ENCODE measurements at regions not wholly inside any gene's neighbourhood (a gene's known extent, or its start where the extent isn't known, plus 50 kb on each side); places are given as distances from the start of the nearest gene placed in this dataset.
"Not testable (repeated sequence)": the region's sequence is repeated elsewhere in the genome, so short reads cannot be mapped to it uniquely, and the experiment has no call there.

DNA sequence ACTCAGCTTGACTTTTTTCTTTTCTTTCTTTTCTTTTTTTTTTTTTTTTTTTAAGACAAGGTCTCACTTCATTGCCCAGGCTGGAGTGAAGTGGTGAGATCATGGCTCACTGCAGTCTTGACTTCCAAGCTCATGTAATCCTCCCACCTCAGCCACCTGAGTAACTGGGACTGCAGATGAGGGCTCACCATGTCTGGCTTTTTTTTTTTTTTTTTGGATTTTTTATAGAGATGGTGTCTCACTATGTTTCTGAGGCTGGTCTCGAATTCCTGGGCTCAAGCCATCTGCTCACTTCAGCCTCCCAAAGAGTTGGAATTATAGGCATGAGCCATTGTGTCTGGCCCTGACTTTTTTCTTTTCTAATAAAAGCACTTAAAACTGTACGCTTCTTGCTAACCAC lies 358.2 kb upstream of the IGFBP3 start:
- no peak for DNase-seq

DNA sequence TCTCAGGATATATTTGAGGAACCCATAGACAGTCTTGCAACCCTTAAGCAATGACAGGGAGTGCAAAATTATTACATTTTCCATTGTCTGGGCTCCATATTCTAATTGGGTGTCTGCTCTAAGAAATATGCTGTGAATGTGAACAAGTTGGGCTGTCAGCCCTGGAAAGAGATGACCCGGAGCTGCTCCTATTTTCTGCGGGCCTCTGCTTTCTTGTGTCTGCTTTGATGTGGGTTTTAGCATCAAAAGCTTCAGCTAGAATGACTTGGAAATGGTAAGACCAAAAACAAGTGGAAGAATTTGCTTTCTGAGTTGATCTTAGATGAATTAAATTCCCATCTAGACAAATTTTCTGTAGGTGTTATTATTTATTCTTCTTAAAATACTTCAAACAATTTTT lies 343.6 kb upstream of the IGFBP3 start:
- DNase-seq: no peak

GRCh38 chr7:46261638-46262037 lies 340.6 kb upstream of the IGFBP3 start:
- not testable (repeated sequence) for DNase-seq

- DNase-seq: no peak
Observed at GRCh38 chr7:46259947-46260346, 338.9 kb upstream of the IGFBP3 start.

- DNase-seq: peak; percentile 49
Observed at GRCh38 chr7:46257761-46258448, 336.8 kb upstream of the IGFBP3 start.

DNA sequence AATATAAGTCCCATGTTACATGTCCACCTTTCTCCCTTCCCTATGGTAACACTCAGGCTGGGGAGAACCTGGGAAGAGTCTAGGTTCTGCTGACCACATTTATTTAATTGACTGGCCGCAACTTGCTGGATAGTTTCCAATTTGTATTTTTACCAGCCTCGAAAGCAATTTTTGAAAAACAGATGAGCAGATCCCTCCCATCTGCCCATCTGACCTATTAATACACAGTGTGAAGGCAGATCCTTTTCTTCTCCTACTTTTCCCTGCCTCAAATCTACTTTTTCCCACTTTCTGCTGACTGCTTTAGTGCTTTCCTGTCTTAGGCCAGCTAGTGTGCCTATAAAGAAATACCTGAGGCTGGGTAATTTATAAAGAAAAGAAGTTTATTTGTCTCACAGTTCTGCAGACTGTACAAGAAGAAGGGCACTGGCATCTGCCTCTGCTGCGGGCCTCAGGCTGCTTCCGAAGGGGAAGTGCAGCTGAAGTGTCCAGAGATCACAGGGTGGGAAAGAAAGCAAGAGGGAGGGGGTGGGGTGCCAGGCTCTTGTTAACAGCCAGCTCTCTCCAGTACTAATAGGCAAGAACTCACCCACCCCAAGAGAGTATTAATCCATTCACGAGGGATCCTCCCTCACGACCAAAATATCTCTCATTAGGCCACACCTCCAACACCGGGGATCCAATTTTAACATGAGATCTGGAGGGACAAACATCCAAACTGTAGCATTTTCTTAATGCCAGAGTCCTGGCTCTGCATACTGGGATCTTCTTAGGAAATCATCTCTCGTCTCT lies 336.0 kb upstream of the IGFBP3 start:
- DNase-seq: no peak

DNA sequence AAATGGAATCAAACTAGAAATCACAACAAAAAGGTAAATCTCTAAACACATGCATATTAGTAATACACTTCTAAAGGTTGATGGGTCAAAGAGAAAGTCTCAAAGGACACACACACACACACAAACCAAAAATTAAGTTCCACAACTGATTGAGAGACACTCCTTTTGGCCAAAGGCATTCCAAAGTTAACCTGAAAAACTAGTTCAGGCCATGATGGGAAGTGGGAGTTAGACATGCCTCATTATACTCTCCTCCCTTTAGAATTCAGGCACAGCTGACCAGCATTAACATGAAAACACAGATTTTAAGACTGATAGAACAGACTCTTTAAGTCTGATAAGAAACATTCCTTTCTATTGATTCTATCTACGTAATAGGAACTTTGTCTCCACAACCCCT lies 332.4 kb upstream of the IGFBP3 start:
- DNase-seq: no peak

DNA sequence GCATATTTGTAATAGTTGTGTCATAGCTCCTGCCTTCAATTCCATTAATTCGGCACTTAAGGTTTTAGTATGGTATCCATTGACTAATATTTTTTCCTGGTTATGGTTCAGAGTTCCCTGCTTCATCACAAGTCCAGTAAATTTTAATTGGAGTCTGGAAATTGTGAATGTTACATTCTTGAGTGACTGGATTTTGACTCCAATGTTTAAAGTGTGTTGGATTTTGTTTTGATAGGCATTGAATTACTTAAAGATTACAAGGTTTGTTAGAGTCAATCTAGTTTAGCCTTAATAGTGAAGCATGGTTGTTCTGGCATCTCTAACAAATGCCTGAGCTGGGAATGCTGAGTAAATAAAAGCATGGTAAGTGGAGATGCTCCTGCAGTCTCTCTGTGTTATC lies 326.6 kb upstream of the IGFBP3 start:
- no peak for DNase-seq

DNA sequence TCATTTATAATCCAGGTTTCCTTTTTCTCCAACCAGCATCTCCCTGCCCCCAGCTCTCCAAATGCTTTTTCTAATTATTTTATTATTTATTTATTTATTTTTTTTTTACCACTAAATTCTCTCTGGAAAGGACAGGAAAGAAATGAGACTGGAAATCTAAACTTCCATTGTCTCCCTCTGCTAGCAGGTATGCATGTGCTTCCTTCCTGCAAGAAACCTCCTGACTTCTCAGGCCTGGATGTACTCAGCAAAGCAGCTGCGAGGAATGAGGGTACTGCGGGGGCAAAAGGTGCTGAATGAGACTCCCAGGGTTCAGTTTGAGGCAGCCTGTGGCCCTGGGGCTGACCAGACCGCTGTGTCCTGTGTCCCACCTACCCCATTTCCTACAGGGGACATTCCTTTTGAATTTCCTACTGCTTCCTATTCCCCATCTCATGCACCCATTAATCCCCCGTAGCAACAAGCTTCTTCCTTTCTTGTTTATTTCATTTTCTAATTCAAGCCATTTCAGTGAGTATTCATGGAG lies 324.6 kb upstream of the IGFBP3 start:
- DNase-seq: no peak

DNA sequence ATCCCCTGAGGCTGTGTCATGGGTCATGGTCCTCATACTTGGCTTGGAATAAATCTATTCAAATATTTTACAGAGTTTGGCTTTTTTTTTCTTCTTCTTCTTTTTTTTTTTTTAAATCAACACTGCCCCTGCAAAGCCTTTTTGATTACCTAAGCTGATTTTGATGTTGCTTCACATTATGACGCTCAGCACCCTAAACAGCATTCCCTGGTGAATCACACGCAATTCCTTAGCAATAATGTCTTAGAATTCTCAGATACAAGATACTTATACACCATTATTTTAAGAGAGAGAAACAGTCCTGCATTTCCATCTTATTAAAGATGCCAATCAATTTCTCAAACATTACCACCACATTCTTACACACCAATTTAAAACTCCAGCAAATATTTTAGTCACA lies 323.7 kb upstream of the IGFBP3 start:
- DNase-seq: no peak

DNA sequence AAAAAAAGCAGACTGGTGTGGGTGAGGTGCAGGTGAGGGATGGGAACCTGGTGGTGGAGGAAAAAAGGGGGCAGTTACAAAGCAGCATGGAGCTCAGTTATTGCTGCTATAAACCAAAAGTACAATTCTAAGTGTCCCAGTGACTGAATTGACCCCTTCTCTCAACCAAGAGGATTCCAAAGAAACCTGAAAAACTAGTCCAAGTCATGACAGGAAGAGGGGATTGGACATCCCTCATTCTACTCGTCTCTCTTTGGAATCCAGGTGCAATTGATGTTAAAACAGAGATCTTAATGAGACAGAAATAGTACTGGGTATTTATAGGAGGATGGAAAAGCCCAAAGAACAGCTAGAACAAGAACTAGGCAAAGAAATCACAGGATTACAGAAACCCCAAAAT lies 322.3 kb upstream of the IGFBP3 start:
- no peak for DNase-seq

DNA sequence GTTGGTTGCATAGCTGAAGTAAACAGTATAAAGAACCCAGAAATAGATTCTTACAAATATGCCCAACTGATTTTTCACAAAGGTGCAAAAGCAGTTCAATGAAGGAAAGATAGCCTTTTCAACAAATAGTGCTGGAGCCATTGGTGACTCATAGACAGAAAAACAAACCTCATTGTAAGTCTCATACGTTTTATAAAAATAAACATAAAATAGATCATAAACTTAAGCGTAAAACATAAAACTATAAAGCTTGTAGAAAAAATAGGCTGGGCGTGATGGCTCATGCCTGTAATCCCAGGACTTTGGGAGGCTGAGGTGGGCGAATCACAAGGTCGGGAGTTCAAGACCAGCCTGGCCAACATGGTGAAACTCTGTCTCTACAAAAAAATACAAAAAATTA lies 318.8 kb upstream of the IGFBP3 start:
- no peak for DNase-seq

DNA sequence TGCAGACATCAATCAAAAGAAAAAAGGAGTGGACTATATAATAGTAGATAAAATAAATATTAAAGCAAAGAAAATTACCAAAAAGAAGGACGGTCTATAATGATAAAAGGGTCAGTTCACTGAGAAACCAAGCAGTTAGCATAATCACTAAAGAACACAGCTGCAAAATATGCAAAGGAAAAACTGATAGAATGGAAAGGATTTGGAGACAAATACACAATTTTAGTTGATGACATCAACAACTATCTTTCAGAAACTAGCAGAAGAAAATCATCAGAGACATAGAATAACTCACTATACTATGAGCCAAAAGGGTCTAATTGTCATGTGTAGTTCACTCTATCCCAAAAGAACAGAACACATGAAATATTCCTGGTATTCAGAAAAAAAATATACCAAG lies 316.4 kb upstream of the IGFBP3 start:
- no peak for DNase-seq

DNA sequence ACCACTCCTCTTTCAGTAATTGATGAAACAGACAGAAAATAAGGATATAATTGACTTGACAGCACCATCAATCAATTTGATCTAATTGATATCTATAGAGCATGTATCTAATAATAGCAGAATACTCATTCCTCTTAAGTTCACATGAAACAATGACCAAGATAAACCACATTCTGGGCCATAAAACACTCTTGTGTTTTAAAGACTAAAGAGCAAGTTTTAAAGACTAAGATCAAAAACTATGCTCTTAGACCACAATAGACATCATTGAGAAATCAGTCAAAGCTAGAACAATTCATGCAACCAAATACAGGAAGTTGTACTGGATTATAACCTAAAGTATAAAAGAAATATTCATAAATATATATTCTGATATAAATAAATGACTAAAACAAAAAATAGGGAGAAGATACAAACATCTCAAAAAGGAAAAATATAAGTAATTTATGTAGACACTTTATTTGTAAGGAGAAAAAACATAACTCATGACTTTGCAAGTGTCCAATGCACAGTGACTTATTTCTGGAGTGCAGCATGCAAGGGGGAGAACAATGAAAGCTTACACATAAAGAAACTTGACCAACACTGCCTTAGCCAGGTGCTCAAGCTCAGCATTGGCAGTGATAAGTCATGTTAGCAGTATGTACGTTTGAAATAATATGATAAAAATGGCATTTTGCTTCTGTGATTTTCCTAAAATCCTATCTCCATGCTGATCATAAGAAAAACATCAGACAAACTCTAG lies 312.7 kb upstream of the IGFBP3 start:
- DNase-seq: no peak

- no peak for DNase-seq
Observed at GRCh38 chr7:46230990-46231305, 309.9 kb upstream of the IGFBP3 start.

GRCh38 chr7:46230298-46230989 lies 309.4 kb upstream of the IGFBP3 start:
- no peak for DNase-seq

DNA sequence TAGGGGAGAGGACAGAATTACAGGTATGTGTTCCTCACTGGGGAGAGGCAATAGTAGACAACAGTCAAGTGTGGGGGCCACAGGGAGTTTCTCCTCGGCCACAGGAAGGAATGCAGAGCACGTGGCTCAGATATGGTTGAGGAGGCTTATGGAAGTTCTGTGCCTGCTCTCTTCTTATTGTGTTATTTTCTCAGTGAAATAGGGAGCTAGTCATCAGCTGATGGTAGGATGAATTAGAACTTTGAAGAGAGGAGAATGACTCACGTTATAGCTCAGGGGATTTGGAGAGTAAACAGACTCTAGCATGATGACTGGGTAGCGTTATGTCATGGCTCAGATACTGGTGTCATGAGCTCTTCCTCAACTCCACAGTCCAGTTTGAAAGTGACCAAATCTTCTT lies 308.3 kb upstream of the IGFBP3 start:
- DNase-seq: no peak

GRCh38 chr7:46226860-46227259 lies 305.8 kb upstream of the IGFBP3 start:
- DNase-seq: no peak

- no peak for DNase-seq
Observed at GRCh38 chr7:46224363-46224762, 303.3 kb upstream of the IGFBP3 start.

- no peak for DNase-seq
Observed at GRCh38 chr7:46220066-46220630, 299.1 kb upstream of the IGFBP3 start.

DNA sequence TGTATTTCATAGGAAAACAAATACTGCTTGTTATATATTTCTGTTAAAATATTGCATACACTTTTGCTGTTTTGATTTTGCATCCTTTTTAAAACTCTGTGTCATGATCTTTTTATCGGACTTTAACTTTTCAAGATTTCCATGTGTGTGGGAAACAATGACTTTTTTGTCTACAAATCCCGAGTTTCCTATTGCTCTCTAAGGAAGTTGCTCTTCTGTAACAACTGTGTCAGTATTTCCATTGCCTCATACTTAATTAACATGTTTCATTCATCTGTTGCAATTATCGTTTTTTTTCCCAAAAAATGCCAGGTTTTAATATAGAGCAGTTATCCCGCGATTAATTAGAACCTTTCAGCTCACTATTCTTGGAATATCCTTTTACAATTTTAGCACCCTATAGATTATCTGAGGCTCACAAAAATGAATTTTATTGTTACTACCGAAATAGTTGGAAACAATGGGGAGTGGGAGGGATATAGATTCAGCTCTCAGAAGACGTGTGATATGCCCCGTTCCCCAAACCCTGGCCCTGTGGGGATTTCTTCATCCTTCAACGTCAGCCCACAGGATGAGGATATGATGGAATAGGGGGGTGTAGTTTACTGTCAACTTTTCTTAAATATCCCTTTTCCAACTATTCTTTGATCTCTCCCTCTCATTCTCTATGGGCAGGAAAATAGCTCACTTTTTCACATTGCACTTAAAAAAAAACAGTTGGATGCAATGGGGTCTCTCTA lies 297.6 kb upstream of the IGFBP3 start:
- DNase-seq: no peak

GRCh38 chr7:46215987-46216567 lies 295.0 kb upstream of the IGFBP3 start:
- DNase-seq: peak; percentile 62

Data from NCI-H1105 treated with DMSO at 0.1 percent for 48 hours (cell line).